Glutamatergic neuron (in vitro differentiated cells): ENCODE measurements at regions not wholly inside any gene's neighbourhood (a gene's known extent, or its start where the extent isn't known, plus 50 kb on each side); places are given as distances from the start of the nearest gene placed in this dataset.

ENCODE experiments used
- DNase-seq: peaks from one replicate; pipeline ENCODE4 v3.0.0; 2022
- H3K27ac Mint-ChIP-seq: one replicate; pipeline ENCODE4 v1.8.0; 2020; ENCODE audit warnings: mild to moderate bottlenecking, mixed read lengths, inconsistent platforms; ENCODE audit not compliant: unreplicated experiment
- H3K27me3 Mint-ChIP-seq: one replicate; pipeline ENCODE4 v1.8.0; 2020; ENCODE audit warnings: mild to moderate bottlenecking, moderate library complexity, mixed read lengths, inconsistent platforms; ENCODE audit not compliant: unreplicated experiment
- H3K36me3 Mint-ChIP-seq: one replicate; pipeline ENCODE4 v1.8.0; 2020; ENCODE audit warnings: mild to moderate bottlenecking, mixed read lengths, inconsistent platforms; ENCODE audit not compliant: unreplicated experiment
- H3K4me1 Mint-ChIP-seq: one replicate; pipeline ENCODE4 v1.8.0; 2020; ENCODE audit warnings: mild to moderate bottlenecking, low read depth, mixed read lengths, inconsistent platforms; ENCODE audit not compliant: unreplicated experiment
- H3K4me3 Mint-ChIP-seq: one replicate; pipeline ENCODE4 v1.8.0; 2020; ENCODE audit warnings: mild to moderate bottlenecking, mixed read lengths, inconsistent platforms; ENCODE audit not compliant: unreplicated experiment
- H3K9me3 Mint-ChIP-seq: one replicate; pipeline ENCODE4 v1.8.0; 2020; ENCODE audit warnings: mild to moderate bottlenecking, moderate library complexity, mixed read lengths, inconsistent platforms; ENCODE audit not compliant: unreplicated experiment
- CTCF ChIP-seq: fragments of 200-600 bp; sonication (generic); IDR thresholded peaks from one replicate; pipeline ENCODE4 v1.5.0; 2021; ENCODE audit not compliant: partially characterized antibody, unreplicated experiment

- TF ChIP-seq CTCF, result no peak
- Mint-ChIP-seq H3K9me3 (no peaks in the 10 kb centered on the region), H3K27me3 (no peaks in the 10 kb centered on the region), H3K4me1 (peaks cover 13% of the 10 kb centered on the region), H3K27ac (no peak overlapping the region), H3K36me3 (no peaks in the 10 kb centered on the region), H3K4me3 (no peak overlapping the region)
- no peak for DNase-seq
Measured at GRCh38 chr5:107325866-107326265, 344.9 kb downstream of the EFNA5 start.

- Mint-ChIP-seq H3K27me3 (no peaks in the 10 kb centered on the region), H3K27ac (no peak overlapping the region), H3K4me1 (peaks cover 13% of the 10 kb centered on the region), H3K4me3 (no peak overlapping the region), H3K36me3 (no peaks in the 10 kb centered on the region), H3K9me3 (no peaks in the 10 kb centered on the region)
- TF ChIP-seq CTCF, result no peak
- no peak for DNase-seq
Measured at GRCh38 chr5:107324809-107325208, 345.9 kb downstream of the EFNA5 start.

GRCh38 chr5:107324071-107324470 lies 346.7 kb downstream of the EFNA5 start:
- Mint-ChIP-seq H3K36me3 (no peaks in the 10 kb centered on the region), H3K27me3 (no peaks in the 10 kb centered on the region), H3K4me3 (no peak overlapping the region), H3K4me1 (peaks cover 13% of the 10 kb centered on the region), H3K9me3 (no peaks in the 10 kb centered on the region), H3K27ac (no peak overlapping the region)
- DNase-seq, result no peak
- no peak for TF ChIP-seq CTCF

- Mint-ChIP-seq H3K27me3 (no peaks in the 10 kb centered on the region), H3K9me3 (no peaks in the 10 kb centered on the region), H3K4me1 (peaks cover 13% of the 10 kb centered on the region), H3K4me3 (no peak overlapping the region), H3K36me3 (no peaks in the 10 kb centered on the region), H3K27ac (no peak overlapping the region)
- no peak for DNase-seq
- TF ChIP-seq CTCF, result no peak
Measured at GRCh38 chr5:107323536-107323935, 347.2 kb downstream of the EFNA5 start.

GRCh38 chr5:107322936-107323335 lies 347.8 kb downstream of the EFNA5 start:
- Mint-ChIP-seq H3K4me1 (peaks cover 13% of the 10 kb centered on the region), H3K36me3 (no peaks in the 10 kb centered on the region), H3K9me3 (peaks cover 2% of the 10 kb centered on the region), H3K27me3 (no peaks in the 10 kb centered on the region), H3K27ac (no peak overlapping the region), H3K4me3 (no peak overlapping the region)
- TF ChIP-seq CTCF, result no peak
- no peak for DNase-seq
